ENCODE measurements at regions not wholly inside any gene's neighbourhood (a gene's known extent, or its start where the extent isn't known, plus 50 kb on each side); places are given as distances from the start of the nearest gene placed in this dataset.

DNA sequence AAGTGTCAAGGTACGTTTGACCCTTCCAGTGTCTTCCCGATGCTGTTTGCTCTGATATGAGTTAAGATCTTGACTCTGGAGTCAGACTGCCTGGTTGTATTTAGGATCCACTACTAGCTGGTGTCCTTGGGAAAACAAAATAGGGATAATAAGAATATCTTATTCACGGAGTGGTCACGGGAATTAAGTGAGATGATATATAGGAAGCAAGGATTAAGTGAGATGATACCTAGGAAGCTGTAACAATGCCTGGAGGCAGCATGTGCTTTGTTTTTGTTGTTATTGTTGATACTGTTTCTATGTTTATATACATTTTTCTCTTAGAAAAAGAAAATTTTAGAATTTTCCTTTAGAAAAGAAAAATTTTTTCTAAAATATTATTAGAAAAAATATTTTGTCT is 87.0 kb downstream of the LYZL1 start:
- TF ChIP-seq POLR2AphosphoS5 (IDR thresholded peaks at IDR 0.05; ENCODE audit: low read depth, low read length) (no peak), POLR2A (IDR thresholded peaks at IDR 0.05; ENCODE audit: low read depth, low read length) (no peak), TAF1 (IDR thresholded peaks at IDR 0.05; ENCODE audit: low read depth, low read length) (no peak), SPI1 (IDR thresholded peaks at IDR 0.05; ENCODE audit: low read depth, low read length) (no peak)

Measured in GM12891 (cell line).